Anterior cingulate cortex (tissue), 58 donors: ENCODE measurements at regions not wholly inside any gene's neighbourhood (a gene's known extent, or its start where the extent isn't known, plus 50 kb on each side); places are given as distances from the start of the nearest gene placed in this dataset.
A peak's percentile ranks its signal among the peaks of the same experiment; 100 is the strongest.
"Not testable (repeated sequence)": the region's sequence is repeated elsewhere in the genome, so short reads cannot be mapped to it uniquely, and the experiment has no call there.

Source experiments
- DNase-seq, 58 donors: peaks; one replicate each; lab custom pipeline; 2025; lab: John Stamatoyannopoulos, UW

- not testable (repeated sequence) for DNase-seq
These were observed 69.5 kb downstream of the MDH2 start for GRCh38 chr7:76117306-76117991.

DNA sequence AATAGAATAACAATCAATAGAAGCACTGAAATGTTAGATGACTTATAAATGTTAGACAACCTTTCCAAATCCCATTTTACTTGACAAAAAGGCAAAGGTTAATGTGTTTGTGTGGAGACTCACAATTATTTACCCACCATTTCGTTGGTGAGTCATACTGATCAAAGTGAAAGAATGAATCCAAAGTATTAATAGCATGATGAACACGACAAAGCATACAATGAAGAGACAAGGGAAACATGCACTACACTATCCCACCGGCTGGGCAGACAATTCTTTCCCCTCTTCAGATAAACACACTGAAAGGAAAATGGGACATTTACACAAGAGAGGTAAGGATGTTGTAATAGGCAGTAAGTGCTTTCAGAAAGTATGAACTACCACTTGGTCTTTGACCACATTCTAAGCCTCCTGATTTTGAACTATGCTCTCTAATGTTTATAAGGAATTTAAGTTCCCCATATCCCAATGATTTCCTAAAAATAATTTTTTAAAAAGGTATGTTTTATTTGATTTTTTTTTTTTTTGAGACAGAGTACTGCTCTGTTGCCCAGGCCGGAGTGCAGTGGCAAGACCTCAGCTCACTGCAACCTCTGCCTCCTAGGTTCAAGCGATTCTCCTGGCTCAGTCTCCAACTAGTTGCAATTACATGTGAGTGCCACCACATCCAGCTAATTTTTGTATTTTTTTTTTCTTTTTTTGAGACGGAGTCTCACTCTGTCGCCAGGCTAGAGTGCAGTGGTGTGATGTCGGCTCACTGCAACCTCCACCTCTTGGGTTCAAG lies 70.5 kb downstream of the MDH2 start:
- not testable (repeated sequence) for DNase-seq

DNA sequence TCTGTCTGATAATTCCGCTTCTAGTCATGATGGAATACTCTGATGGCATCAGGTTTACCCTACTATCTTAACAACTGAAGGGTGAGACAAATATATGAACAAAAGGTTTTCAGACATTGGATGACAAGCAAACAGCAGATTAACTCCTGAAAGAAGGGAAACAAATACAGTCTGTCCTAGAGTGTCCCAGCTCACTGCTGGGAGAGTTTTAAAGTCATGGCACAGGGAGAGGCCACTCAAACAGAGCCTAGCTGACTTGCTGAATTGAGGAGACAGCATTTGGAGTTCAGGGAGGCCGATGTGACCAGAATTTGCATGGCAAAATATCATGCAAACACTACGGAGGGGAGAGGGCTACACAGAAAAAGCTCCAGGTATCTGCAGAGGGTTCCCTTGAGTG lies 73.1 kb downstream of the MDH2 start:
- DNase-seq: no peak

DNA sequence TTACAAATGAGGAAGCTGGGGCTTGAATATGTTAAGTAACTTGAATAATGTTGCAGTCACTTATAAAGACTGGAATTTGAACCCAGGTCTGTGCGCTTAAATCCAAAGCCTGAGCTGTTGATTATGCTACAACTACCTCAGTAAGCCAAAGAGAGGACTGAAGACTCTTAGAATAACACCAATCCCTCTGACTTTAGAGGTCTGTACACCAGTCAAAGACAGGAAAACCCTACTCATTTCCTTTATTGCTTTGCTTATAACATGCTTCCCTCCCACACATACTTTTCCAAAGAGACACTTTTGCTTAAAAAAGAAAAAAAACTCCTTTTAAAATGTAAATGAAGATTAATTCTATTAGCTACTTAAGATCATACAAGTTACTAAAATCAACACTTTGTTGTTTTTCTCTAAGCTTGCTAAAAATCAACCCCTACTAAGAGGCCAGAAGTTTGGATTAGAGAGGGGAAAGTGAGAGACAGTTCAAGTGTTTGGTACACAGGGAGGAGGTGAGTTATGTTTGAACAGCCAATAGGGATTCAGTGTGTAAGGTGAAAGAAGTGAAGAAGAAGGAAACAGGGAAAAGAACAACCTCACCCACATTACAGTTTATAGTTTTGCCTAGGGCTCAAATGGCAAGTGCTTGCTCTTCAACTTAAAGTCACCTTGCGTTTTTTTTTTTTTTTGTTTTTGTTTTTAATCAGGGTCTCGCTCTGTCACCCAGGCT lies 74.8 kb downstream of the MDH2 start:
- no peak for DNase-seq

DNA sequence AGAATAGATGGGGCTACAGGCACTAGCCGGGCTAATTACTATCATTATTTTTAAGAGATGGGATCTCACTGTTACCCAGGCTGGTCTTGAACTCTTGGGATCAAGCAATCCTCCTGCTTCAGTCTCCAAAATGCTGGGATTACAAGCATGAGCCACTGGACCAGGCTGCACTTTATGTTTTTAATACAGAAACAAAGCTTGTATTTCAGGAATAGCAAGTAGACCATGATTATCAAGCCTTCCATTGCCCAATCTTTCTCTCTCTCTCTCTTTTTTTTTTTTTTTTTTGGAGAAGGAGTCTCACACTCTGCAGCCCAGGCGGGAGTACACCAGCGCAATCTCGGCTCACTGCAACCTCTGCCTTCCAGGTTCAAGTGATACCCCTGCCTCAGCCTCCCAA lies 75.4 kb downstream of the MDH2 start:
- DNase-seq: no peak

- DNase-seq: no peak
These were observed 76.1 kb upstream of the SRRM3 start for GRCh38 chr7:76125560-76125959.

GRCh38 chr7:76126632-76127031 lies 75.1 kb upstream of the SRRM3 start:
- DNase-seq: no peak

DNA sequence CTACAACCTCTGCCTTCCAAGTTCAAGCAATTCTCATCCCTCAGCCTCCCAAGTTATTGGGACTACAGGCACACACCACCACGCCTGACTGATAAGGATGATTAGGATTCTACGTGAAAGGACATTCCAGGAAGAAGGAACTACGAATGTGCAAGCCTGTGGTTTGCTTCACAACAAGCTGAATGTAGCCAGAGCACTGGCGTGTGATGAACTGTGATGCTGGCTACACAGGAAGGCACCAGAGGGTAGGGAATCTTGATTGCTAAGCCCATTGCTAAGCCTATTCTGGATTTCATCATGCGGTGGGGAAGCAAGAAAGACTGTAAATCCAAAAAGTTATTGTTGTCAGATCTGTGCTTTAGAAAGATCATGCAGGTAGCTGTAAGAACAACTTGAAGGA lies 72.3 kb upstream of the SRRM3 start:
- DNase-seq: no peak

GRCh38 chr7:76129836-76130235 lies 71.9 kb upstream of the SRRM3 start:
- no peak for DNase-seq

GRCh38 chr7:76130661-76131060 lies 71.0 kb upstream of the SRRM3 start:
- DNase-seq: peak in 3 of 58 donors; percentile 4 to 12 (median 6)

GRCh38 chr7:76131887-76132286 lies 69.8 kb upstream of the SRRM3 start:
- peak in 17 of 58 donors; percentile 2 to 53 (median 11) for DNase-seq

GRCh38 chr7:76133164-76133775 lies 68.4 kb upstream of the SRRM3 start:
- DNase-seq: no peak

DNA sequence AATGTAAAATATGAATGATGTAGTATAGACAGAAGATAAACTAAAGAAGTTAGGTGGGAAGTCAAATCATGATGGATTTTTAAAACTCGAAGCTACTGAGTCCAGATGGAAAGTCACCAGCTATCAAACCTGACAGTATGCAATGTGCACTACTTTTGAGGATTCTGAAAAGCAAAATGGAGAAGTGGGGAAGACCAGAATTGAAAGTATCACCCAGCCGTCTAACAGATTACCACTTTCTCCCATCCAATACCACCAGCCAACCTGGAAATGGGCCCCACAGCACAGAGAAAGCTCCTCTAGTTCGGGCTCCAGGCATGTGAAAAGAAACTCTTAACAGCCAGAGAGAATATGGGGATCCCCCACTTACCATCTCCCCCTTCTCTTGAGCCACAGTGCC lies 67.9 kb upstream of the SRRM3 start:
- DNase-seq: no peak

DNA sequence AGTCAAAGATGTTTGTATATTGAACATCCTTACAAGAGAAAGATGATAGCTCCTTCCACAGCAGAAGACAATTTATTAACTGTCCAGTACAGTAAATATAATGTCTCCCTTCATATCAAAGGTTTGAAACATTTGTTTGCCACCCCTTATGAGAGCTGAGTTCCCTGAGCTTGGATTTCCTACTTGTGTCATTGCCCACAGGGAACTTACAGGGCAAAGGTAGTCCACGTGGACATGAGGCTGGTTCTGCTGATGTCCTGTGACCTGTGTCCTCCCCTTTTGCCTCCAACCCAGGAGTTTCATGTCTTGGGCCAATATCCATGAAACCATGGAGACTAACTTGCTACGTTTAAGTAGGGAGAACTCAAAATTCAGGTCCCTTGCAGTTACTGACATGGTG lies 66.4 kb upstream of the SRRM3 start:
- not testable (repeated sequence) for DNase-seq

- DNase-seq: peak in 6 of 58 donors; percentile 1 to 35 (median 9)
These were observed 63.0 kb upstream of the SRRM3 start for GRCh38 chr7:76138577-76139313.

DNA sequence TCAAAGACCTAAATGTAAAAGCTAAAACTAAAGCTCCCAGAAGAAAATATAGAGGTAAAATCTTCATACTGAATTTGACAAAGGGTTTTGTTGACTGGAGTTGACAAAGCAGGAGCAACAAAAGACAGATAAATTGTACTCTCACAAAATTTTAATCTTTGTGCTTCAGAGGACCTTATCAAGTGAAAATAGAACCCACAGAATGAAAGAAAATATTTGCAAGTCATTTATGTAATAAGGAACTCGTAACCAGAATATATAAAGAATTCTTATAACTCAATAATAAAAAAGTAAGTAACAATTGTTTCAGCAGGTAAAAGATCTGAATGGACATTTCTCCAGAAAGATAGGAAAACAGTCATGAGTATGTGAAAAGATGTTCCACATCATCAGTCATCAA lies 62.0 kb upstream of the SRRM3 start:
- DNase-seq: no peak

DNA sequence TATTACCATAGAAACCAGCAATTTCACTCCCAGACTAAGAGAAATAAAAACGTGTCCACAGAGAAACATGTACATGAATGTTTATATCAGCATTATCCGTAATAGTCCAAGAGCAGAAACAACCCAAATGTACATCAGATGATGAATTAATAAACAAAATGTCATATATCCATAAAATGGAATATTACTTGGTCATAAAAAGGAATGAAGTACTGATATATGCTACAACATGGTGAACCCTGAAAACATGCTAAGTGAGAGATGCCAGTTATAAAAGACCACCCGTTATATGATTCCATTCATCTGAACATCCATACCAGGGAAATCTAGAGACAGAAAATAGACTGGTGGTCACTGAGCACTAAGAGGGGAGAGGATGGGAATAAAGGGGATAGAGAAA lies 61.4 kb upstream of the SRRM3 start:
- DNase-seq: not testable (repeated sequence)

DNA sequence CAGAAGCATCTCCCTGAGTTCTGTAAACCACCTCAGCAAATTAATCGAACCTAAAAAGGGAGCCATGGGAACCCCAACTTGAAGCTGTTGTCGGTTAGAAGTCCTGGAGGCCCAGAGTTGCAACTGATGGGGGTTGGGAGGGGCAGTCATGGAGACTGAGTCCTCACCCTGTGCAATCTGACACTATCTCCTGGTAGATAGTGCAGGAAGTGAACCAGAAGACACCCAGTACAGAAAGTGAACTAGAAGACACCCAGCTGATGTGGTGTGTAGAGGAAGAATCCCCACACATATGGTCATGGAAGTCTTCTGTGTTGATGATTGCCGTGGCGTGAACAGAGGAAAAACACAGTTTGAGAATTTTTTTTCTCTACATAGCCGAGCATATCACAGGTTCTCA lies 58.8 kb upstream of the SRRM3 start:
- DNase-seq: no peak

DNA sequence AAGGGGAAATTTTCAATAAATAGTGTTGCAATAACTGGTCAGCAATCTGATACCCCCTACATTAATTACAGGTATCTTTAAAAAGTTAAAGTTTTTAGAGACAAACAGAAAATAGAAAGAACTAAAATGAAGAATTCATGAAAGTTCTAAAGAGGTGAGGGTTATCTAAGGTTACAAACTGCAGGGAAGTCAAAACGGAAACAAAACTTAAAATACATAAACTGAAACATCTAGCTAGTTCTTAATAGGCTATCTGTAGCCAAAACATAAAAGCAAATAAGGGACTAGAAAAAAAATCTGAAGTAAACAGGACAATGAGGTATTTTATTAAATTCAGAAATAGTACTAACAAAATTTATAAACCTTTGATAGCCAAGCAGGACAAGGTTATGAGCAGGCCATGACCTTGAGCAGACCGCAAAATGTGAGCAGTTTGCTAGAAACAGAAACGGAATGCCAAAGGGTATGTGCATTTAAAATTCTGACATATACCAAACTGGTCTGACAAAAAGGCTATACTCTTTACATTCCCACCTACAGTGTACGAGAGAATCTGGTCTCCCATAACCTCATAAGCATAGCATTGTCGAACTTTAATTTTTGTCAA lies 56.9 kb upstream of the SRRM3 start:
- DNase-seq: not testable (repeated sequence)

GRCh38 chr7:76146374-76146773 lies 55.3 kb upstream of the SRRM3 start:
- no peak for DNase-seq
